RPMI7951 (cell line): ENCODE measurements at regions not wholly inside any gene's neighbourhood (a gene's known extent, or its start where the extent isn't known, plus 50 kb on each side); places are given as distances from the start of the nearest gene placed in this dataset.
A peak's percentile ranks its signal among the peaks of the same experiment; 100 is the strongest.

ENCODE experiments used
- DNase-seq: peaks from one replicate; pipeline ENCODE4 v3.0.0-alpha.2; 2012; ENCODE audit warnings: low read depth

GRCh38 chr9:693201-694091, 148.1 kb upstream of the DMRT1 start:
- DNase-seq: peak; percentile 72

DNA sequence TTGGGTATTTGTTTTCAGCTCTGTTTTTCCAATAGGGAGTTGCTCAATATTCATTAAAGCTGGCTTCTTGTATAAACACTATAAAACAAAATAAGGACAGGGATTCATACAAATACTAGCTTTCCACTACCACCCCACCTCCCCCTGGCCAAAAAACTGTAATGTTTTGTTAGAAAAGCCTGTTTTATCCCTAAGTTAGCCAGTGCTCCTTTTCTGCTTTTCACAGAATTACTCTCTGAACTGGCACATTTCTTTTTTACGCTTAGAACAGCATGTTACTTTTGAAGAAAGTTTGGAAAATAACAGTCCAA, 147.4 kb upstream of the DMRT1 start:
- no peak for DNase-seq

DNA sequence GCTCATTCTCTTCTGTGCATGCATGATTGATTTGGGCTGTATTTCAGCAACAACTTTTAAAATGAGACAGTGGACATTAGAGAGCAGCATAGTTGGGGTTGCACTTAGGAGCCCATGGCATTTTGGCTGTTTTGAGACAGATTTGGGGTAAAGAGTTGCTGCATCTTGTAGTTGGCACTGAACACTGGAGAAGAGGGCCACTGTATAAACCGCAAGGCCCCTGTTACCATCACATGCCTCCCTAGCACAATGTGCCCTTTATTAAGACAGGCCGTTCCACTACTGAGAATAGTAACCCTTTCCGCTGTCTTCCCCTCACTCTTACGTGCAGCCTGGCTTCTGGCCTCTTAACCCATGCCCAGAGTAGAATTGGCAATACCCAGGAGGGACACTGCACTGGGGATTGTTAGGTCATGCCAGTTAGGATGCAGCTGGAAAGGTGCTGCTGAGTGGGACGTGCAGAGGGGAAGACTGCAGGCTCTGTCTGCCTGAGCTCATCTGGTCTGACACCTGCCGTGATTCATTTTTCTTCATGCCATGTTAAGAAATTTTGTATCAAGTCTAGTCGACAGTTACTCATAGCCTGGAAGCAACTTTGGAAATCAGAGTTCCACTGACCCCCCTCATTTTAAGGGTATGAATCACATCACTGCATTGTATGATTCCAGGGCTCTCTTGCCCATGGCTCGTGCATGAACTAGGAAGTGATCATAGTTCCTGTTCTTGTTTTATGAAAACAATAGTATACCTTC, 146.9 kb upstream of the DMRT1 start:
- peak; percentile 87 for DNase-seq

DNA sequence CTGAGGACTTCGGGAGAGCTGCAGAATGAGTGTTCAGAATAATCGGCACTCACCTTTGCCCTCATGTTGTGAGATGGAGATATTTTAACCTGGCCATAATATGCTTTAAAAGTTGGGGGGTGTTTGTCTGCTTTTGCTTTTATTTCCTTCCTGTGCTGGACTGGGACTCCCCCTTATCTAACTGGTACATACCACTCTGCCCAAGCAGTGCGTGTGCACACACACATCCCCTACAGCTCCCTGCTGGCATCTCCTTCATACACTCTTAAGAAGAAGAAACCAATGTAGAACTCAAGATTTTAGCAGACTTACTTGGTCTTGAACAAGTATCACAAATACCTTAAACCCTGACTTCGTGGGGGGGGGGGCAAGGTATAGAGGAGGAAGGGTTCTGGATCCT, 146.2 kb upstream of the DMRT1 start:
- DNase-seq: no peak

- peak; percentile 78 for DNase-seq
Observed at GRCh38 chr9:696332-697323, 144.9 kb upstream of the DMRT1 start.

GRCh38 chr9:698276-698675, 143.2 kb upstream of the DMRT1 start:
- peak; percentile 65 for DNase-seq

GRCh38 chr9:698954-699353, 142.5 kb upstream of the DMRT1 start:
- no peak for DNase-seq

- DNase-seq: no peak
Observed at GRCh38 chr9:699396-699795, 142.1 kb upstream of the DMRT1 start.

DNA sequence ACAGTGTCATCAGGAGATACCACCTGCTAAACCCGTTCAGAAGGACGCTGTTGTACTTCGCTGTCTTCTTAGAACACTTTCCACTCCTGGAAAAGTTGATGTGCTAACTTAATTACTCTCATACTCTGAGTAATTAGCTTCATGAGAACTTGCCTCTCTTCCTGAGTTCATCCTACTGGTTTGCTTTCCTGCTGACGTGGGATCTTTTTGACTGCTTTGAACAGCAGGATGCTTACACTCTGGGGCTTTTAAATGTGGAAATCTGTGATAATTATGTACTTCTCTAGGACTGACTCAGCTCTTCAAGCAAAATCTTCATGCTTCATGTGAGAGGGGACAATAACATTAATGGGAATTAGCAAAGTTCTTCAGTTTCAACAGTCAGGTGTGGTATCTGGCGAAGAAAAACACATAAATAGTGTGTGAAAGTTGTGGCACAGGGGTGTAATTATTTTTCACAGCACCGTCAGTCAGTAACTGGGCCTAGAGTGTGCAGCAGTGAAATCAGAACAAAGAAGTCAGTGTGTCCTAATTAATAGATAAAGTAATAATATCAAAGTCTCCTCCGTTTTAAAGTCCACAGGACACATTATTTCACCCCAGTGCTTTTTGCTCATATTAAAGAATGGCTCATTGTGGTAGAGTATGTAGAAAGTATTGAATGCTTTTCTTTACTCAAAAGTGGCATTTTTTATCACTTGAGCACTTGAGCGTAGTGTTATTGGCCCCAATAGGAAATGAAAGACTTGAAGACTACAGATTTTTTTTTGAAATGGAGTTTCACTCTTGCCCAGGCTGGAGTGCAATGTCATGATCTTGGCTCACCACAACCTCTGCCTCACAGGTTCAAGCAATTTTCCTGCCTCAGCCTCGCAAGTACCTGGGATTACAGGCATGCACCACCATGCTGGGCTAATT, 140.9 kb upstream of the DMRT1 start:
- DNase-seq: no peak

- DNase-seq: no peak
Observed at GRCh38 chr9:703392-703791, 138.1 kb upstream of the DMRT1 start.

- DNase-seq: no peak
Observed at GRCh38 chr9:706073-706472, 135.4 kb upstream of the DMRT1 start.

- DNase-seq: peak; percentile 71
Observed at GRCh38 chr9:706606-707459, 134.7 kb upstream of the DMRT1 start.

DNA sequence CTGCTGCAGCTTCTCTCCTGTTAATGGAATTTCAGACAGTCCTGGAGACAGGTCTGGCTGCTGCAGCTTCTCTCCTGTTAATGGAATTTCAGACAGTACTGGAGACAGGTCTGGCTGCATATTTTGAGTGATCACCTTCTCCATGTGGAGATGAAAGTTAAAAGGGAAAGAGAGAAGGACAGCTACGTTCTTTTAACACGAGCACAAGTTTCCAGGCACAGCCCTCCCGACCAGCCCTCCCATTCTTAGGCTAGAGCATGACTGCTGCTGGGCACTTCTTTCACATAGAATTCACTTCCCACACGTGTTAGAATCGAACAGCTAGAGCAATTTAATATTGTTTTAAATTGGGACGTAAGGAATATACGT, 133.3 kb upstream of the DMRT1 start:
- no peak for DNase-seq

- no peak for DNase-seq
Observed at GRCh38 chr9:708551-709432, 132.7 kb upstream of the DMRT1 start.

DNA sequence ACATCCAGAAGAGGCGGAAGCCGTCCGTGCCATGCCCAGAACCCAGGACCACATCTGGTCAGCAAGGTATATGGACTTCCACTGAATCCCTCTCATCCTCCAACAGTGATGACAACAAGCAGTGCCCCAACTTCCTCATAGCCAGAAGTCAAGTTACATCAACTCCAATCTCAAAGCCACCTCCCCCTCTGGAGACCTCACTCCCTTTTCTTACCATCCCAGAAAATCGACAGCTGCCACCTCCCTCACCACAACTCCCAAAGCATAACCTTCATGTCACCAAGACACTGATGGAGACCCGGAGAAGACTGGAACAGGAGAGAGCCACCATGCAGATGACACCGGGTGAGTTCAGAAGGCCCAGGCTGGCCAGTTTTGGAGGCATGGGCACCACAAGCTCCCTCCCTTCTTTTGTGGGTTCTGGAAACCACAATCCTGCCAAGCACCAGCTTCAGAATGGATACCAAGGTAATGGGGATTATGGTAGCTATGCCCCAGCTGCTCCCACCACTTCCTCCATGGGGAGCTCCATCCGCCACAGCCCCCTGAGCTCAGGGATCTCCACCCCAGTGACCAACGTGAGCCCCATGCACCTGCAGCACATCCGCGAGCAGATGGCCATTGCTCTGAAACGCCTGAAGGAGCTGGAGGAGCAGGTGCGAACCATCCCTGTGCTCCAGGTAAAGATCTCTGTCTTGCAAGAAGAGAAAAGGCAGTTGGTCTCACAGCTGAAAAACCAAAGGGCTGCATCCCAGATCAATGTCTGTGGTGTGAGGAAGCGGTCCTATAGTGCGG, 130.3 kb upstream of the DMRT1 start:
- DNase-seq: no peak

DNA sequence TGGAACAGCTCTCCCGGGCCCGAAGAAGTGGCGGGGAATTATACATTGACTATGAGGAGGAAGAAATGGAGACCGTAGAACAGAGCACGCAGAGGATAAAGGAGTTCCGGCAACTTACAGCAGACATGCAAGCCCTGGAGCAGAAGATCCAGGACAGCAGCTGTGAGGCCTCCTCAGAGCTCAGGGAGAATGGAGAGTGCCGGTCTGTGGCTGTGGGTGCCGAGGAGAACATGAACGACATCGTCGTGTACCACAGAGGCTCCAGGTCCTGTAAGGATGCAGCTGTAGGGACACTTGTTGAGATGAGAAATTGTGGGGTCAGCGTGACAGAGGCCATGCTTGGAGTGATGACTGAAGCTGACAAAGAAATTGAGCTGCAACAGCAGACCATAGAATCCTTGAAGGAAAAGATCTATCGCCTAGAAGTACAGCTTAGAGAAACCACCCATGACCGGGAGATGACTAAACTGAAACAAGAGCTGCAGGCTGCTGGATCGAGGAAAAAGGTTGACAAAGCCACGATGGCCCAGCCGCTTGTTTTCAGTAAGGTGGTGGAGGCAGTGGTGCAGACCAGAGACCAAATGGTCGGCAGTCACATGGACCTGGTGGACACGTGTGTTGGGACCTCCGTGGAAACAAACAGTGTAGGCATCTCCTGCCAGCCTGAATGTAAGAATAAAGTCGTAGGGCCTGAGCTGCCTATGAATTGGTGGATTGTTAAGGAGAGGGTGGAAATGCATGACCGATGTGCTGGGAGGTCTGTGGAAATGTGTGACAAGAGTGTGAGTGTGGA, 129.5 kb upstream of the DMRT1 start:
- DNase-seq: no peak

GRCh38 chr9:712643-713042, 128.9 kb upstream of the DMRT1 start:
- DNase-seq: no peak
